NB4 (cell line): ENCODE measurements at regions not wholly inside any gene's neighbourhood (a gene's known extent, or its start where the extent isn't known, plus 50 kb on each side); places are given as distances from the start of the nearest gene placed in this dataset.

Source experiments
- TF ChIP-seq, protein P1 (sequence below): IDR thresholded peaks from 2 replicates; pipeline ENCODE4 v1.6.1; 2011; ENCODE audit warnings: low read depth, low read length
- TF ChIP-seq, protein P2 (sequence below): IDR thresholded peaks from one replicate; pipeline ENCODE4 v1.5.1; 2012; ENCODE audit warnings: low read depth, low read length

DNA sequence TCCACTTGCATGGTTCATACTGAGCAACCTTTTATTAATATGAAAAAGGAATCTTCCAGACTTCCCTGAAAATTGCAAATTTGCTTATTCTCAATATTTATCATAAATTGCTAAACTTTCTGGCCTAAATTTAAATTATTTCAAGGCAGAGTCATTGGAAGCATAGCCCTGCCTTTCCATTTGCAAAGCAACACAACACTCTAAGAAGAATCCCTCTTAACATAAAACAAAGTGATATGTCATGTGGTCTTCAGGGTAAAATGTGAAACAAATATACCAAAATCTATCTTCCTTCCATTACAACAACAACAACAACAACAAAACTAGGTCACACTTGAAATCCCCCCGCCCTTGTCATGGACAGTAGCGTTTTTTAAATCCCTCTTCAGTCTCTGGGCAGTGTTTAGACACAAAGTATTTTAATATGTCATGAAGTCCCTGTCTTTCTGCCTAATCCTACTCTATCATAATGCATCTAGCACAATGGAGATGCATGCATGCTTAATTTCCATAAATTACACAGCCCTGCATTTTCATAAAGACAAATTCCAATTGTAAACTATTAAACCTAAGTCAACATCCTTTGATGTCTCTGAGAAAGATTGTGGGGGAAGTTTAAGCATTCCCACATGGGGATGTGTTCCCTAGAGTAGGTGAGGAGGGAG, 668.9 kb upstream of the LCORL start:
- TF ChIP-seq, protein P1, sequence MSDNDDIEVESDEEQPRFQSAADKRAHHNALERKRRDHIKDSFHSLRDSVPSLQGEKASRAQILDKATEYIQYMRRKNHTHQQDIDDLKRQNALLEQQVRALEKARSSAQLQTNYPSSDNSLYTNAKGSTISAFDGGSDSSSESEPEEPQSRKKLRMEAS, result no peak
- TF ChIP-seq, protein P2, sequence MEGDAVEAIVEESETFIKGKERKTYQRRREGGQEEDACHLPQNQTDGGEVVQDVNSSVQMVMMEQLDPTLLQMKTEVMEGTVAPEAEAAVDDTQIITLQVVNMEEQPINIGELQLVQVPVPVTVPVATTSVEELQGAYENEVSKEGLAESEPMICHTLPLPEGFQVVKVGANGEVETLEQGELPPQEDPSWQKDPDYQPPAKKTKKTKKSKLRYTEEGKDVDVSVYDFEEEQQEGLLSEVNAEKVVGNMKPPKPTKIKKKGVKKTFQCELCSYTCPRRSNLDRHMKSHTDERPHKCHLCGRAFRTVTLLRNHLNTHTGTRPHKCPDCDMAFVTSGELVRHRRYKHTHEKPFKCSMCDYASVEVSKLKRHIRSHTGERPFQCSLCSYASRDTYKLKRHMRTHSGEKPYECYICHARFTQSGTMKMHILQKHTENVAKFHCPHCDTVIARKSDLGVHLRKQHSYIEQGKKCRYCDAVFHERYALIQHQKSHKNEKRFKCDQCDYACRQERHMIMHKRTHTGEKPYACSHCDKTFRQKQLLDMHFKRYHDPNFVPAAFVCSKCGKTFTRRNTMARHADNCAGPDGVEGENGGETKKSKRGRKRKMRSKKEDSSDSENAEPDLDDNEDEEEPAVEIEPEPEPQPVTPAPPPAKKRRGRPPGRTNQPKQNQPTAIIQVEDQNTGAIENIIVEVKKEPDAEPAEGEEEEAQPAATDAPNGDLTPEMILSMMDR, result no peak
